IMR-90 (cell line): ENCODE measurements at regions not wholly inside any gene's neighbourhood (a gene's known extent, or its start where the extent isn't known, plus 50 kb on each side); places are given as distances from the start of the nearest gene placed in this dataset.

Experiments
- ATAC-seq: fragments of 200-7000 bp; cut with Tn5 transposase; 2 replicates; pipeline ENCODE4 v1.9.1; 2020; ENCODE audit warnings: low read depth, mild to moderate bottlenecking, moderate library complexity
- BruUV-seq: library from RNA; stranded (reverse); fragments of 400-500 nt; replicated peaks from 2 replicates; lab custom pipeline; 2021; lab: Mats Ljungman, UMichigan
- CTCF ChIA-PET: fragments of 300-600 bp; formaldehyde crosslinking; extraction: SDS; loops from one replicate; lab custom pipeline; 2021; ENCODE audit warnings: antibody characterized with exemption; lab: Yijun Ruan, JAX
- POLR2A ChIA-PET: fragments of 300-600 bp; sonication (Branson Sonifier 250); formaldehyde crosslinking; loops from one replicate; lab custom pipeline; 2022; ENCODE audit warnings: antibody characterized with exemption; ENCODE audit not compliant: unreplicated experiment; lab: Charles Lee
- DNase-seq: peaks from one replicate; pipeline ENCODE4 v3.0.0; 2013
- H2AFZ ChIP-seq: replicated peaks from 2 replicates; pipeline ENCODE3; 2013; ENCODE audit warnings: low read length, mild to moderate bottlenecking; ENCODE audit not compliant: poor library complexity
- H2AK5ac ChIP-seq: 2 replicates; pipeline ENCODE4 v1.6.1; 2013; ENCODE audit warnings: low read depth, low read length, inconsistent platforms
- H2AK9ac ChIP-seq: replicated peaks from 2 replicates; pipeline ENCODE3; 2013; ENCODE audit warnings: mild to moderate bottlenecking, low read depth, low read length, moderate library complexity; ENCODE audit not compliant: poor library complexity
- H2BK120ac ChIP-seq: 2 replicates; pipeline ENCODE4 v1.6.1; 2013; ENCODE audit warnings: low read depth, low read length, inconsistent platforms
- H2BK15ac ChIP-seq: 3 replicates; pipeline ENCODE4 v1.6.1; 2013; ENCODE audit warnings: low read depth, low read length, inconsistent platforms
- H2BK20ac ChIP-seq: 2 replicates; pipeline ENCODE4 v1.6.1; 2013; ENCODE audit warnings: low read depth, mild to moderate bottlenecking, inconsistent platforms, low read length, moderate library complexity
- H2BK5ac ChIP-seq: 2 replicates; pipeline ENCODE4 v1.6.1; 2013; ENCODE audit warnings: mild to moderate bottlenecking, low read depth, low read length, inconsistent platforms; ENCODE audit not compliant: poor library complexity, severe bottlenecking
- H3K14ac ChIP-seq: replicated peaks from 2 replicates; pipeline ENCODE4 v1.6.1; 2013; ENCODE audit warnings: low read depth, low read length, inconsistent platforms
- H3K18ac ChIP-seq: 2 replicates; pipeline ENCODE4 v1.6.1; 2013; ENCODE audit warnings: low read depth, low read length, control low read depth
- H3K23ac ChIP-seq: 2 replicates; pipeline ENCODE4 v1.6.1; 2013; ENCODE audit warnings: low read depth, low read length, inconsistent platforms
- H3K27ac ChIP-seq: 2 replicates; pipeline ENCODE4 v1.5.1; 2013; ENCODE audit warnings: mild to moderate bottlenecking, control low read depth, low read length; ENCODE audit not compliant: insufficient read depth
- H3K27me3 ChIP-seq: 2 replicates; pipeline ENCODE4 v1.6.1; 2013; ENCODE audit warnings: low read length; ENCODE audit not compliant: control insufficient read depth, insufficient read depth
- H3K36me3 ChIP-seq: 2 replicates; pipeline ENCODE4 v1.6.1; 2013; ENCODE audit warnings: low read length, mixed read lengths; ENCODE audit not compliant: control insufficient read depth, insufficient read depth
- H3K4ac ChIP-seq: 2 replicates; pipeline ENCODE4 v1.6.1; 2013; ENCODE audit warnings: low read depth, low read length, inconsistent platforms
- H3K4me1 ChIP-seq: 2 replicates; pipeline ENCODE4 v1.6.1; 2013; ENCODE audit warnings: low read length, mixed read lengths; ENCODE audit not compliant: control insufficient read depth, insufficient read depth
- H3K4me2 ChIP-seq: 2 replicates; pipeline ENCODE4 v1.6.1; 2013; ENCODE audit warnings: low read depth, mild to moderate bottlenecking, control low read depth, low read length, moderate library complexity
- H3K4me3 ChIP-seq: 2 replicates; pipeline ENCODE4 v1.5.1; 2013; ENCODE audit warnings: low read depth, mild to moderate bottlenecking, control low read depth, low read length, moderate library complexity; ENCODE audit not compliant: insufficient read depth
- H3K56ac ChIP-seq: 2 replicates; pipeline ENCODE4 v1.6.1; 2013; ENCODE audit warnings: low read length, inconsistent platforms; ENCODE audit not compliant: insufficient read depth; ENCODE audit errors: extremely low read depth
- H3K79me1 ChIP-seq, 2 experiments: 2 replicates each; pipeline ENCODE4 v1.6.1; 2013; ENCODE audit warnings: low read length in 2 of 2, inconsistent platforms in 1 of 2, low read depth in 1 of 2
- H3K9ac ChIP-seq: 2 replicates; pipeline ENCODE4 v1.6.1; 2013; ENCODE audit warnings: low read depth, low read length, control low read depth
- H3K9me1 ChIP-seq: 2 replicates; pipeline ENCODE4 v1.6.1; 2013; ENCODE audit warnings: low read length, inconsistent platforms; ENCODE audit not compliant: insufficient read depth
- H3K9me3 ChIP-seq: 2 replicates; pipeline ENCODE4 v1.6.1; 2013; ENCODE audit warnings: low read length; ENCODE audit not compliant: control insufficient read depth, insufficient read depth
- H4K20me1 ChIP-seq: 2 replicates; pipeline ENCODE4 v1.6.1; 2013; ENCODE audit warnings: low read length, inconsistent platforms; ENCODE audit not compliant: insufficient read depth
- H4K5ac ChIP-seq: 2 replicates; pipeline ENCODE4 v1.6.1; 2013; ENCODE audit warnings: mild to moderate bottlenecking, low read depth, low read length, control low read depth
- H4K8ac ChIP-seq, 2 experiments: 2 replicates each; pipeline ENCODE4 v1.6.1; 2013; ENCODE audit warnings: low read depth in 2 of 2, low read length in 2 of 2, control low read depth in 1 of 2, inconsistent platforms in 1 of 2
- H4K91ac ChIP-seq: 2 replicates; pipeline ENCODE4 v1.6.1; 2013; ENCODE audit warnings: low read depth, low read length, inconsistent platforms; ENCODE audit not compliant: insufficient read depth
- BHLHE40 ChIP-seq: fragments of 150-350 bp; IDR thresholded peaks from 2 replicates; pipeline ENCODE4 v1.6.1; 2016; ENCODE audit warnings: mild to moderate bottlenecking, low read depth, low read length
- CEBPB ChIP-seq: IDR thresholded peaks from 2 replicates; pipeline ENCODE4 v1.6.1; 2012; ENCODE audit warnings: low read depth, low read length, improper control_type of control experiment
- FOS ChIP-seq: fragments of 150-350 bp; IDR thresholded peaks from 2 replicates; pipeline ENCODE4 v1.6.1; 2016; ENCODE audit warnings: low read depth, low read length
- MAFK ChIP-seq: IDR thresholded peaks from 2 replicates; pipeline ENCODE4 v1.6.1; 2012; ENCODE audit warnings: low read depth, low read length, improper control_type of control experiment
- NFE2L2 ChIP-seq: fragments of 150-350 bp; IDR thresholded peaks from 2 replicates; pipeline ENCODE4 v1.6.1; 2016; ENCODE audit warnings: low read depth, mild to moderate bottlenecking, low read length
- POLR2A ChIP-seq: IDR thresholded peaks from 2 replicates; pipeline ENCODE4 v1.6.1; 2012; ENCODE audit warnings: mild to moderate bottlenecking, low read depth, low read length
- RFX5 ChIP-seq: IDR thresholded peaks from 2 replicates; pipeline ENCODE4 v1.8.0; 2012; ENCODE audit warnings: low read depth, mild to moderate bottlenecking, low read length, moderate library complexity
- whole genome bisulfite sequencing, 2 experiments: methylation state at CpG; one replicate each; pipeline versions ENCODE4 v1.1.5 to v1.1.7; 2013; ENCODE audit warnings: missing lambda C conversion rate in 2 of 2; ENCODE audit not compliant: insufficient read length in 1 of 2; ENCODE audit errors: extremely low coverage in 2 of 2; 5-methylcytosine and 5-hydroxymethylcytosine counted together
- dilution Hi-C: fragments of 300-500 bp; cut with HindIII; formaldehyde crosslinking; loops from one replicate; pipeline ENCODE4 v1.14.3; 2018; ENCODE audit warnings: low sequenced_read_pairs; ENCODE audit not compliant: unreplicated experiment
- in situ Hi-C: fragments of 300-500 bp; cut with MboI; formaldehyde crosslinking; loops from 3 replicates; pipeline ENCODE4 v1.14.3; 2019; ENCODE audit warnings: low sequenced_read_pairs, inconsistent platforms, mixed read lengths
- intact Hi-C: fragments of 100-400 bp; cut with micrococcal nuclease; formaldehyde crosslinking; loops from 2 replicates; pipeline ENCODE4 v1.10.0; 2022
- TF ChIP-seq, protein P1 (sequence below): fragments of 150-350 bp; IDR thresholded peaks from 2 replicates; pipeline ENCODE4 v1.6.1; 2017; ENCODE audit warnings: mild to moderate bottlenecking, antibody characterized with exemption, low read length, low read depth
- TF ChIP-seq, protein P2 (sequence below): conservative IDR thresholded peaks from 2 replicates; pipeline ENCODE4 v1.5.1; 2012; ENCODE audit warnings: mild to moderate bottlenecking, low read depth, low read length, improper control_type of control experiment

DNA sequence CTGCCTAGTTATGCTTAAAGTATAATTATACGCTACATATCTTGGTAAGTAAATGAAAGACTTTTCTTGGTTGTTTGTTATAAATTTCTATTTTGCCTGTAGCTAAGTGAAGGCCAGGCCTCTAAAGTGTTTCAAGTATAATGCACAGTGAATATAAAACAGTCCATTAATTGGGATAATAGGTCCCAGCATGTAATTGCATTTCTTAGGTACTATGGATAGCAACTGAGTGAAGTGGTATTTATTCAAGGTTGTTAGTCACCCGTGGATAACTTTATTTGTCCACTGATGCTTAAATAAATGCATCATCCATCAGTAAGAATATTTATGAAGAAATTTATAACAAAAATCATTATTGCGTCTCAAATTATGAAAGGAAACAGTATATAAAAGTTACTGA, 59.1 kb downstream of the TEX13C start:
- dilution Hi-C loops = no loop called here
- Histone ChIP-seq H3K9me1 (no peaks in the 10 kb centered on the region), H3K56ac (no peak overlapping the region), H3K4me2 (no peak overlapping the region), H2AK9ac (no peak overlapping the region), H3K79me1 (no peaks in the 10 kb centered on the region), H4K8ac (no peak overlapping the region), H3K9me3 (no peaks in the 10 kb centered on the region), H3K4me3 (no peak overlapping the region), H3K9ac (no peak overlapping the region), H2AK5ac (no peak overlapping the region), H3K23ac (no peak overlapping the region), H3K14ac (no peak overlapping the region), H3K27ac (no peak overlapping the region), H3K36me3 (no peaks in the 10 kb centered on the region), H2BK20ac (no peak overlapping the region), H2BK15ac (no peak overlapping the region), H3K4ac (no peak overlapping the region), H4K91ac (no peak overlapping the region), H4K20me1 (no peaks in the 10 kb centered on the region), H2BK5ac (no peak overlapping the region), H2BK120ac (no peak overlapping the region), H3K27me3 (no peaks in the 10 kb centered on the region), H2AFZ (no peak overlapping the region), H3K18ac (no peak overlapping the region), H3K4me1 (no peaks in the 10 kb centered on the region), H4K5ac (no peak overlapping the region)
- ChIA-PET CTCF (no interaction called here), POLR2A (no interaction called here)
- DNase-seq (no peak), ATAC-seq (no peak)
- in situ Hi-C loops = no loop called here
- no CpG with 5 or more reads among the region's 3 CpGs for WGBS, 2 experiments
- BruUV-seq = no TSS peak
- intact Hi-C loops = no loop called here
- no peak for TF ChIP-seq RFX5
- no peak for TF ChIP-seq POLR2A
- TF ChIP-seq, protein P1, sequence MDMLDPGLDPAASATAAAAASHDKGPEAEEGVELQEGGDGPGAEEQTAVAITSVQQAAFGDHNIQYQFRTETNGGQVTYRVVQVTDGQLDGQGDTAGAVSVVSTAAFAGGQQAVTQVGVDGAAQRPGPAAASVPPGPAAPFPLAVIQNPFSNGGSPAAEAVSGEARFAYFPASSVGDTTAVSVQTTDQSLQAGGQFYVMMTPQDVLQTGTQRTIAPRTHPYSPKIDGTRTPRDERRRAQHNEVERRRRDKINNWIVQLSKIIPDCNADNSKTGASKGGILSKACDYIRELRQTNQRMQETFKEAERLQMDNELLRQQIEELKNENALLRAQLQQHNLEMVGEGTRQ = no peak
- no peak for TF ChIP-seq CEBPB
- no peak for TF ChIP-seq MAFK
- no peak for TF ChIP-seq FOS
- no peak for TF ChIP-seq NFE2L2
- TF ChIP-seq BHLHE40 = no peak
- TF ChIP-seq, protein P2, sequence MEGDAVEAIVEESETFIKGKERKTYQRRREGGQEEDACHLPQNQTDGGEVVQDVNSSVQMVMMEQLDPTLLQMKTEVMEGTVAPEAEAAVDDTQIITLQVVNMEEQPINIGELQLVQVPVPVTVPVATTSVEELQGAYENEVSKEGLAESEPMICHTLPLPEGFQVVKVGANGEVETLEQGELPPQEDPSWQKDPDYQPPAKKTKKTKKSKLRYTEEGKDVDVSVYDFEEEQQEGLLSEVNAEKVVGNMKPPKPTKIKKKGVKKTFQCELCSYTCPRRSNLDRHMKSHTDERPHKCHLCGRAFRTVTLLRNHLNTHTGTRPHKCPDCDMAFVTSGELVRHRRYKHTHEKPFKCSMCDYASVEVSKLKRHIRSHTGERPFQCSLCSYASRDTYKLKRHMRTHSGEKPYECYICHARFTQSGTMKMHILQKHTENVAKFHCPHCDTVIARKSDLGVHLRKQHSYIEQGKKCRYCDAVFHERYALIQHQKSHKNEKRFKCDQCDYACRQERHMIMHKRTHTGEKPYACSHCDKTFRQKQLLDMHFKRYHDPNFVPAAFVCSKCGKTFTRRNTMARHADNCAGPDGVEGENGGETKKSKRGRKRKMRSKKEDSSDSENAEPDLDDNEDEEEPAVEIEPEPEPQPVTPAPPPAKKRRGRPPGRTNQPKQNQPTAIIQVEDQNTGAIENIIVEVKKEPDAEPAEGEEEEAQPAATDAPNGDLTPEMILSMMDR = no peak
